AG09319 (cell line): ENCODE measurements at regions not wholly inside any gene's neighbourhood (a gene's known extent, or its start where the extent isn't known, plus 50 kb on each side); places are given as distances from the start of the nearest gene placed in this dataset.

Source experiments
- DNase-seq: peaks from one replicate; pipeline ENCODE4 v3.0.0-alpha.2; 2010; ENCODE audit warnings: low read depth; ENCODE audit errors: extremely low read depth
- TF ChIP-seq, protein P1 (sequence below): IDR thresholded peaks from 2 replicates; pipeline ENCODE4 v1.5.1; 2011; ENCODE audit warnings: low read depth, mild to moderate bottlenecking, inconsistent platforms, low read length, moderate library complexity

DNA sequence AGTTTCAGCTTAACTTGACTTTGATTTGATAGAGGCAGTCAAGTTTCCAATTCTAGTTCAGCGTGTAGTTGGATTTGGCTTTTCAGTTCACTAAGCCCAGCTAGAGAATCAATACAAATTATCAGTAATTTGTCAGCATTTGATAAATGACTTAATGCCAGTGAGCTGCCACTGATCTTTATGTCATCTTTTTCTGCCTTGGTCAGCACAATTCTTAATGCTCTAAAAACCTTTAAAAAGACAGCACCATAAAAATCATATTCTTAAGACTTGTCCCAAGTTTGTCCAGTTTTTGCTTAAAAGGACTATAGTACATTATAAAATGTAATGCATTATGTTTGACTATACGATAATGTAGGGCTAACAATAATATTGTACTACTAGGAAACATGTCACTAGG is 920.5 kb downstream of the LRFN5 start:
- no peak for DNase-seq
- TF ChIP-seq, protein P1, sequence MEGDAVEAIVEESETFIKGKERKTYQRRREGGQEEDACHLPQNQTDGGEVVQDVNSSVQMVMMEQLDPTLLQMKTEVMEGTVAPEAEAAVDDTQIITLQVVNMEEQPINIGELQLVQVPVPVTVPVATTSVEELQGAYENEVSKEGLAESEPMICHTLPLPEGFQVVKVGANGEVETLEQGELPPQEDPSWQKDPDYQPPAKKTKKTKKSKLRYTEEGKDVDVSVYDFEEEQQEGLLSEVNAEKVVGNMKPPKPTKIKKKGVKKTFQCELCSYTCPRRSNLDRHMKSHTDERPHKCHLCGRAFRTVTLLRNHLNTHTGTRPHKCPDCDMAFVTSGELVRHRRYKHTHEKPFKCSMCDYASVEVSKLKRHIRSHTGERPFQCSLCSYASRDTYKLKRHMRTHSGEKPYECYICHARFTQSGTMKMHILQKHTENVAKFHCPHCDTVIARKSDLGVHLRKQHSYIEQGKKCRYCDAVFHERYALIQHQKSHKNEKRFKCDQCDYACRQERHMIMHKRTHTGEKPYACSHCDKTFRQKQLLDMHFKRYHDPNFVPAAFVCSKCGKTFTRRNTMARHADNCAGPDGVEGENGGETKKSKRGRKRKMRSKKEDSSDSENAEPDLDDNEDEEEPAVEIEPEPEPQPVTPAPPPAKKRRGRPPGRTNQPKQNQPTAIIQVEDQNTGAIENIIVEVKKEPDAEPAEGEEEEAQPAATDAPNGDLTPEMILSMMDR: no peak

DNA sequence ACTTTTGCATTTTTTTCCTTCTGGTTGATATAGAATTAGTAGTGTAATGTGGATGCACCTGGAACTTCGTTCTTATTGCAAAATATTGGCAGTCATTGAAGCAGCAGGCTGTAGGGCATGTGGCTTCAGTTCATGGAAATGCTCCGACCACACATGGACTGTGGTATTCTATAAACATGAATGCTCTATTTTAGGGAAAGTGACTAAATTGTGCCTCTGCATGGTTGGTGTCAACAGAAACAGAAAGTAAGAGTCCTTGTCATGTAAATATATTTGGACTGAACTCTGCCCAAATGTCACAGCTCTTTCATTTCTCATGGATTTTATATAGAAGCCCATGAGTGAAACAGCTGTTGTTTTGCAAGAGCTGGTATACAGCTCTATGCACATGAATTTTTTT is 917.0 kb downstream of the LRFN5 start:
- TF ChIP-seq, protein P1: no peak
- DNase-seq: no peak

DNA sequence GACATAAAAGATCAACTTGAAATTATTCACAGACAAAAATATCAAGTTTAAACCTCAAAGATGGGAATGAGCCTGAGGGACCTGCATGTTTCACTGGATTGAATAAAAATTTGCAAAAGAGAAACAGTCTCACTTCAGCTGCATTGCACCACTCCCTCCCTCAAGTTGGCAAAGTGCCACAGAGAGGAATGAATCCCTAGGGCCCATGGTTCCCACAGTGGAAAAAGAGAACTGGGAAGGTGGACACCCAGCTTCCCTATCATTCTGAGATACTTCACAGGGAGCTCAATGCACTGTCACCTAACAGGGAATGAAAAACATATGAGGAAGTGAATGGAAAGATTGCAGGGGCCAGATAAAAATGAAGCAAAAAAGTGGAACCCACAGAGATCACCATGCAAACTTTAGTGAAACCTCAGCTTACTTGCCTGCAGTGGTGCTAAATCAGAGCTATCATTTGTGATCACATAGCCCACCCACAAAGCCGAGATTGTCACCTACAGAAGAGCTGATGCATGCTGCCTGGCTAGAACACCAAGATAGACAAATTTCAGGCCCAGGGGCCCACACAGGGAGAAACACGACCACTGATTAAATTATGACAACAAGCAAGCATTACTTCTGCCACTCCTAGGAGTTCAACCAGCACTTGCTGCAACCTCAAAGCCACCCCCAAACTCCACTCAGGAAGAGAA is 911.3 kb downstream of the LRFN5 start:
- TF ChIP-seq, protein P1: no peak
- DNase-seq: no peak

DNA sequence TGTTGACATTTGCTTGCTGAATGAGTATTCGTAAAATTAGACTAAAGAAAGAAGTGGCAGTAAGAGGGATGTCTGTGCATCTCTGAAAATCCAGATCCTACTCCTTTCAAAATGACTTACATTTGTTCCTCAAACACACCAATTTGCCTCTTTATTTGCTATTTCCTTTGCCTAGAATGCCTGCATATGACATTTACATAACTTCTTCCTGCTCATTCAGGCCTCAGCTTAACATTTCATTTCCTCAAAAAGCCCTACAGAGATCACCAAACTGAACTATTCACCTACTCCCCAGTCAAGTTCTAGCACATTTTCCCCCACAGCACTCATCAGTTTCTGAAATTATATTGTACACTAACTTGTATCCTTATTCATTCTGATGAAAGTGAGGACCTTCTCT is 907.2 kb downstream of the LRFN5 start:
- no peak for DNase-seq
- TF ChIP-seq, protein P1: no peak

DNA sequence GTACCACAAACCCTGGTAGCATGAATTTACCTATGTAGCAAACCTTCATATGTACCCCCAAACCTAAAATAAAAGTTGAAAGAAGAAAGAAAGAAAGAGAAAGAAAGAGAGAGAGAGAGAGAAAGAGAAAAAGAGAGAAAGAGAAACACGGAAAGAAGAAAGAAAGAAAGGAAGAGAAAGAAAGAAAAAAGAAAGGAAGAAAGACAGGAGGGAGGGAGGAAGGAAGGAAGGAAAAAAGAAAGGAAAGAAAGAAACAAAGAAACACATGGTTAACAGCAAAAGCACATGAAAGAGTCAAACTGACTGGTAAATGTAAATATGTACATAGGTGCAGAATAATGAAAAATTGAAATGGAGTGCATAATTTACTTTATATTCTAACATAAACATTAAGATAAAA is 903.4 kb downstream of the LRFN5 start:
- TF ChIP-seq, protein P1: no peak

DNA sequence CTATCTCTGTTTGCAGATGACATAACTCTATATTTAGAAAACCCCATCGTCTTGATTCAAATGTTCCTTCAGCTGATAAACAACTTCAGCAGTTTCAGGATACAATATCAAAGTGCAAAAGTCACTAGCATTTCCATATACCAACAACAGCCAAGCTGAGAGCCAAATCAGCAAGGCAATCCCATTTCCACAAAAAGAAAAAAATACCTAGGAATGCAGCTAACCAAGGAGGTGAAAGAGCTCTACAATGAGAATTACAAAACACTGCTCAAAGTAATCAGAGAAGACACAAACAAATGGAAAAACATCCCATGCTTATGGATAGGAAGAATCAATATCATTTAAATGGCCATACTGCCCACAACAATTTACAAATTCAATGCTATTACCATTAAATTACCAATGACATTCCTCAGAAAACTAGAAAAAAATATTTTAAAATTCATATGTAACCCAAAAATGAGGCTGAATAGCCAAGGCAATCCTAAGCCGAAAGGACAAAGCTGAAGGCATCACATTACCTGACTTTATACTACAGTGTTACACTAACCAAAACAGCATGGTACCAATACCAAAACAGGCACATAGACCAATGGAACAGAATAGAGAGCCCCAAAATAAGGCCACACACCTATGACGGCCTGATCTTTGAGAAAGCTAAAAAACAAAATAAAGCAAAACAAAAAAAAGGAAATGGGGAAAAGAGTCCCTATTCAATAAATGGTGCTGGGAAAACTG is 901.7 kb downstream of the LRFN5 start:
- TF ChIP-seq, protein P1: no peak
- DNase-seq: no peak

More for the DNA sequence above, 903.4 kb downstream of the LRFN5 start:
- DNase-seq: no peak

DNA sequence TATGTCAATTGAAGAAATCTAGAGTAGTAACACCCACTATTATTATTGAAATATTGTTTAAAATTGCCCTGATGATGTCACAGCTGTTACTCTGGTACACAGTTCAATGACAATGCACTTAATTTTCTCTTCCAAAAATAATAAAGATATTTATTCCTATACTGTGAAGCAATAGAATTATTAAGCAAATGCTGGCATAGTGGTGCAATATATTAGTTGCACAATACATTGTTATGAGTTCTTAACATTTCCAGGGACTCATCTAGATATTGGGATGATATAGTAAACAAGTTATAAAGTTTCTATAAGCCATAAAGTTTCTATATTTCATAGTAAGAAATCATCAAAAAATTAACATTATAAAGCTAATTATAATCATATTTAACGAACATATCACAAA is 897.8 kb downstream of the LRFN5 start:
- TF ChIP-seq, protein P1: no peak
- no peak for DNase-seq
